ENCODE measurements at regions not wholly inside any gene's neighbourhood (a gene's known extent, or its start where the extent isn't known, plus 50 kb on each side); places are given as distances from the start of the nearest gene placed in this dataset.
A peak's percentile ranks its signal among the peaks of the same experiment; 100 is the strongest.
"Not testable (repeated sequence)": the region's sequence is repeated elsewhere in the genome, so short reads cannot be mapped to it uniquely, and the experiment has no call there.

DNA sequence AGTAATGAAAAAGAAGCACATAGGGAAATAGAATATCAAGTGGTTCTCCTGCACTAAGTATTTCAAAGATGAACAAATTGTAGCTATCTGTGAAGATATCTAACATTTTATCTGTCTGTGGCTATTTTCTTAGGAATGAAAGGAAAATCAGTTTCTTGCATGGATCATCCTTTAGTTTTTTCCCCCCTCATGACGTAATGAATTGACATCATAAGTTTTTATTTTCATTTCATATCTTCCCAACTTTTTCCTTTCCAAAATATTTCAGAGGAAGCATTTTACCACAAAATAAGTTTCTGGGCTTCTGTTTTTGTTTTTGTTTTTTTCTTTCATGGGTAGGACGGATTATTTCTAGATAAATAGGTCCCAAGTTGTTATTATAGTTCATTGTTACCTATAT is 996.6 kb downstream of the TMEM121 start:
- peaks cover 0 to 9% (median 6%) of the 10 kb centered on the region in 4 donors for H3K4me1 Mint-ChIP-seq
- POLR2A ChIA-PET: no interaction called here
- H3K27ac Mint-ChIP-seq: no peak overlapping the region
- H3K4me3 Mint-ChIP-seq: no peak overlapping the region
- no peak for ATAC-seq
- H3K36me3 Mint-ChIP-seq: no peaks in the 10 kb centered on the region
- peaks cover 1 to 19% (median 4%) of the 10 kb centered on the region in 5 donors for H3K27me3 Mint-ChIP-seq
- H3K9me3 Mint-ChIP-seq: no peaks in the 10 kb centered on the region
- DNase-seq: no peak

DNA sequence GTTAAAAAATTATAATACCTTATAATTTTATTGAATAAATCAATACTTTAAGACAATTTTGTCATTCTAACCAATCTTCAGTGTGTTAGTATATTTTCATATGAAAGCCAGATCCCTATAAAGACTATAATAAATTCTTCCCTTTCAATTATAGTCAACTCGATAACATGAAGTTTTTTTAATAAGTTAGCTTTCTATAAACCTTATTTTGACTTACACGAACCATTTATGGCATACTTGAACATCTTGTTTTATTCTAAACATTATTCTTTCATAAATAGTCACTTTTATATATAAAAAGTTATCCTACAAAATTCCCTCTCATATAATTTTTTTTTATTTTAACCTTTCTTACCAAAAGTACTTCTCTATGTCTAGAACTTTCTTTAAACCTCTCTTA is 1002.3 kb downstream of the TMEM121 start:
- Mint-ChIP-seq H3K27me3 (peaks cover 0 to 14% (median 4%) of the 10 kb centered on the region in 5 donors), H3K36me3 (no peaks in the 10 kb centered on the region), H3K4me1 (peaks cover 0 to 3% (median 0%) of the 10 kb centered on the region in 4 donors), H3K4me3 (no peak overlapping the region), H3K9me3 (no peaks in the 10 kb centered on the region), H3K27ac (no peak overlapping the region)
- POLR2A ChIA-PET: no interaction called here
- DNase-seq: no peak
- ATAC-seq: no peak

DNA sequence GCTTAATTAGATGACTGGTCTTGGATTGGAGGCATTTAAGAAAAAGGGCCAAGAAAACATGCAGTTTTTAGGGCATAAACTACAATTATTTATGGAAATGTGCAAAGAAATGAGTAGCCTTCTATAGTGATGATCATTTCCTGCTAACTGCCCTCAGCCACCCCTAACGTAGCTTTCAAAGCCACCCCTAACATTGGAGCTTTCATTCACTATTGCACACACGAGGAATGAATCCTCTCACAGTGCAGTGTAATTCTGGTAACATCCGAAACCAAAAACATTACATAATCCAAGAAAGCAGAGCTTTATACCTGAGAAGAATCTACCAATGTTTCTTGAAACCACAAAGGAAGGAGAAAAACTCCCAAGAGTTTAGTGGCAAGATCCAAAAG is 1003.6 kb downstream of the TMEM121 start:
- no peak for DNase-seq
- Mint-ChIP-seq H3K4me1 (peaks cover 0 to 3% (median 0%) of the 10 kb centered on the region in 4 donors), H3K27ac (no peak overlapping the region), H3K9me3 (no peaks in the 10 kb centered on the region), H3K36me3 (no peaks in the 10 kb centered on the region), H3K4me3 (no peak overlapping the region), H3K27me3 (peaks cover 0 to 21% (median 2%) of the 10 kb centered on the region in 5 donors)
- ATAC-seq: no peak
- POLR2A ChIA-PET: interaction anchor here (0.8 kb wide), 1 partner anchor 22 kb away, joined by 3 read pairs; no protein-coding TSS in a partner anchor

DNA sequence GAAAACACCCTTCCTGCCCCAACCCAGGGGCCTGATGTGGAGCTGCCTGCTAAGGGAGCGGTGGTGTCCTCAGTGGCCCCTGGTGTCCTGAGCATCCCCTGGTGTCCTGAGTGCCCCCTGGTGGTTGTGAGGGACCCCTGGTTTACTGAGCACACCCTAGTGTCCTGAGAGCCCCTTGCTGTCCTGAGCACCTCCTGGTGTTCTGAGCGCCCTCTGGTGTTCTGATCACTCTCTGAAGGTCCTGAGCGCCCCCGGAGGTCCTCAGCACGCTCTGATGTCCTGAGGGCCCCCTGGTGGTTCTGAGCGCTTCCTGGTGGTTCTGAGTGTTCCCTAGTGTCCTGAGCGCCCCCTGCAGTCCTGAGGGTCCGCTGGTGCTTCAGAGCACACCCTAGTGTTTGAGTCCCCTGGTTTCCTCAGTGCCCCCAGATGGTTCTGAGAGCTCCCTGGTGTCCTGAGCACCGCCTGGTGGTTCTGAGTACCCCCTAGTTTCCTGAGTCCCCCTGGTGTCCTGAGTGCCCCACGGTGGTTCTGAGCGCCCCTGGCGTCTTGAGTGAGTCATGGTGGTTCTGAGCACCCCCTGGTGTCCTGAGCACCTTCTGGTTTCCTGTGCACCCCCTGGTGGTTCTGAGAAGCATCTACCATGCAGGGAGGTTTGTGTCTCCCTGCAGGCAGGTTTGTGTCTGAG is 1004.2 kb downstream of the TMEM121 start:
- peak in 6 of 10 donors; percentile 11 to 65 (median 34) for DNase-seq

GRCh38 chr14:106537597-106537996 is 1011.2 kb downstream of the TMEM121 start:
- H3K36me3 Mint-ChIP-seq, POLR2A ChIA-PET, H3K9me3 Mint-ChIP-seq, H3K4me3 Mint-ChIP-seq: not testable (repeated sequence)
- Mint-ChIP-seq H3K4me1 (peaks cover 0 to 23% (median 4%) of the 10 kb centered on the region in 4 donors), H3K27me3 (peaks cover 5 to 60% (median 17%) of the 10 kb centered on the region in 5 donors), H3K27ac (peak overlapping the region in 2 of 10 donors; percentile 56 to 74)
- DNase-seq (peak in 7 of 10 donors; percentile 18 to 80 (median 48)), ATAC-seq (peak; percentile 75 to 86)

More for the DNA sequence above, 1004.2 kb downstream of the TMEM121 start:
- no peaks in the 10 kb centered on the region for H3K9me3 Mint-ChIP-seq
- no peaks in the 10 kb centered on the region for H3K36me3 Mint-ChIP-seq
- ATAC-seq: peak; percentile 81 to 84
- H3K27me3 Mint-ChIP-seq: peaks cover 0 to 24% (median 7%) of the 10 kb centered on the region in 5 donors
- peaks cover 0 to 3% (median 0%) of the 10 kb centered on the region in 4 donors for H3K4me1 Mint-ChIP-seq
- POLR2A ChIA-PET: no interaction called here
- no peak overlapping the region for H3K27ac Mint-ChIP-seq
- H3K4me3 Mint-ChIP-seq: no peak overlapping the region

DNA sequence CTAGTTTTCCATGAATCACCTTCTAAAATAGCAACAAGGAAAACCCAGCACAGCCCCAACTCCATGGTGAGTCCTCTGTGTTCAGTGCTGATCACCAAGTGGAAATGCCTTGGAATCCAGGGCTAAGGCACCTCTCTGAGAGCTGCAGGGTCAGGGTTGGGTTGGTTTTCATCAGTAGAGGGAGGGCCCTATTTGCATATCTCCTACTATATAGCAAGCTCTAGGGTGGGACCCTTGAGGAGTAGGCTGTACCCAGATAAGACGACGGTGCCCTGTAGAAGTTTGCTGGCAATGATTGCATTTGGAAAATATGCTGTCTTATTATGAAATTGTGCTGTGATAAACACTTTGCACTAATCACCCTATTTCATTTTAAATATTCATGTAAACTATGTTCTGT is 1011.8 kb downstream of the TMEM121 start:
- Mint-ChIP-seq H3K4me3 (no peak overlapping the region), H3K4me1 (peaks cover 0 to 23% (median 4%) of the 10 kb centered on the region in 4 donors), H3K27ac (no peak overlapping the region), H3K36me3 (no peaks in the 10 kb centered on the region), H3K27me3 (peaks cover 7 to 54% (median 17%) of the 10 kb centered on the region in 5 donors), H3K9me3 (peaks cover 0 to 10% (median 0%) of the 10 kb centered on the region in 9 donors)
- no peak for DNase-seq
- POLR2A ChIA-PET: no interaction called here
- ATAC-seq: no peak

GRCh38 chr14:106547735-106548434 is 1021.5 kb downstream of the TMEM121 start:
- H3K36me3 Mint-ChIP-seq: no peaks in the 10 kb centered on the region
- no peaks in the 10 kb centered on the region for H3K9me3 Mint-ChIP-seq
- H3K27me3 Mint-ChIP-seq: peaks cover 2 to 16% (median 4%) of the 10 kb centered on the region in 5 donors
- no peak overlapping the region for H3K4me3 Mint-ChIP-seq
- DNase-seq (no peak), ATAC-seq (no peak)
- no peak overlapping the region for H3K27ac Mint-ChIP-seq
- POLR2A ChIA-PET: no interaction called here
- H3K4me1 Mint-ChIP-seq: peaks cover 0 to 3% (median 0%) of the 10 kb centered on the region in 4 donors

GRCh38 chr14:106549064-106549463 is 1022.7 kb downstream of the TMEM121 start:
- ATAC-seq: no peak
- peaks cover 0 to 10% (median 4%) of the 10 kb centered on the region in 5 donors for H3K27me3 Mint-ChIP-seq
- no peak for DNase-seq
- no peaks in the 10 kb centered on the region for H3K36me3 Mint-ChIP-seq
- POLR2A ChIA-PET: no interaction called here
- no peak overlapping the region for H3K4me3 Mint-ChIP-seq
- peaks cover 0 to 3% (median 0%) of the 10 kb centered on the region in 4 donors for H3K4me1 Mint-ChIP-seq
- no peak overlapping the region for H3K27ac Mint-ChIP-seq
- no peaks in the 10 kb centered on the region for H3K9me3 Mint-ChIP-seq

DNA sequence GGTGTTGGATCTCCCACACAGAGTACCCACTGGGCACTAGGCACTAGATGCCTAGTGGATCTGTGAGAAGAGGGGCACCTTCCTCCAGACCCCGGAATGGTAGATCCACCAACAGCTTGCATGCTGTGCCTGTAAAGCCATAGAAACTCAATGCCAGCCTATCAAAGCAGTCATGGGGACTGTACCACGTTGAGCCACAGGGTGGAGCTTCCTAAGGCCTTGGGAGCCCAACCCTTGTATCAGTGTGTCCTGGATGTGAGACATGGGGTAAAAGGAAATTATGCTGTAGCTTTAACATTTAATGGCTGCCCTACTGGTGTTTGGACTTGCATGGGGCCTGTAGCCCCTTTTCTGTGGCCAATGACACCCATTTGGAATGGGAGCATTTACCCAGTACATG is 1024.9 kb downstream of the TMEM121 start:
- POLR2A ChIA-PET: no interaction called here
- no peaks in the 10 kb centered on the region for H3K36me3 Mint-ChIP-seq
- H3K9me3 Mint-ChIP-seq: no peaks in the 10 kb centered on the region
- peaks cover 0 to 3% (median 0%) of the 10 kb centered on the region in 4 donors for H3K4me1 Mint-ChIP-seq
- DNase-seq: no peak
- H3K27me3 Mint-ChIP-seq: peaks cover 0 to 4% (median 1%) of the 10 kb centered on the region in 5 donors
- no peak for ATAC-seq
- no peak overlapping the region for H3K27ac Mint-ChIP-seq
- H3K4me3 Mint-ChIP-seq: no peak overlapping the region

DNA sequence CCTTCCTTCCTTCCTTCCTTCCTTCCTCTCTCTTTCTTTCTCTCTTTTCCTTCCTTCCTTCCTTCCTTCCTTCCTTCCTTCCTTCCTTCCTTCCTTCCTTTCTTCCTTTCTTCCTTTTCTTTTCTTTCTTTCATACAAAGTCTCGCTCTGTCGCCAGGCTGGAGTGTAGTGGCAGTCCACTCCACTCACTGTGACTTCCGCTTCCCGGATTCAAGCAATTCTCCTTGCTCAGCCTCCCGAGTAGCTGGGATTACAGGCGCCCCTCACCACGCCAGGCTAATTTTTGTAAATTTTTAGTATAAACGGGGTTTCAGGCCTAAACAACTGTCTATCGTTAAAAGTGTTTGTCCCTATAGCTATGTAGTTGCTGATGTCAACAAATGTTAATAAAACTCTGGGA is 1029.8 kb downstream of the TMEM121 start:
- POLR2A ChIA-PET: not testable (repeated sequence)

DNA sequence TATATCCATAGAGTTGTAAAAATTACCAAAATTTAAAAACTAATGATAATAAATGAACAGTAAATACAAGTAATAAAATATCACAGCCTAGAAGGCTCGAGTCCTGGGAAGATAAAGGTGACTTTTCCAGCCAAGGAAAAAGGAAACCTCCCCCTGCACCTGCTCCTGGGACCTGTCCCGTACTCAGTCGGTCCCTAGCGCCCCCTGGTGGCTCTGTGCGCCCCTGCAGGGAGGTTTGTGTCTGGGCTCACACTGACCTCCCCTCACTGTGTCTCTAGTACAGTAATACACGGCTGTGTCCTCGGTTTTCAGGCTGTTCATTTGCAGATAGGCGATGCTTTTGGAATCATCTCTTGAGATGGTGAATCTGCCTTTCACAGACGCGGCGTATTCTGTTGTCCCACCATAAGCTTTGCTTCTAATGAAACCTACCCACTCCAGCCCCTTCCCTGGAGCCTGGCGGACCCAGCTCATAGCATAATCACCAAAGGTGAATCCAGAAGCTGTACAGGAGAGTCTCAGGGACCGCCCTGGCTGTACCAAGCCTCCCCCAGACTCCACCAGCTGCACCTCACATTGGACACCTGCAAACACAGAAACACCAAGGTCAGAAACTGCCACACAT is 1030.4 kb downstream of the TMEM121 start:
- no peak for ATAC-seq
- no peaks in the 10 kb centered on the region for H3K9me3 Mint-ChIP-seq
- no peaks in the 10 kb centered on the region for H3K36me3 Mint-ChIP-seq
- no peak overlapping the region for H3K4me3 Mint-ChIP-seq
- POLR2A ChIA-PET: no interaction called here
- peak; percentile 51 to 84 (median 70) for DNase-seq
- H3K4me1 Mint-ChIP-seq: peaks cover 0 to 6% (median 2%) of the 10 kb centered on the region in 4 donors
- no peak overlapping the region for H3K27ac Mint-ChIP-seq
- peaks cover 4 to 20% (median 11%) of the 10 kb centered on the region in 5 donors for H3K27me3 Mint-ChIP-seq

More for the DNA sequence above, 1029.8 kb downstream of the TMEM121 start:
- H3K4me3 Mint-ChIP-seq, H3K9me3 Mint-ChIP-seq, H3K27ac Mint-ChIP-seq, ATAC-seq, H3K4me1 Mint-ChIP-seq, H3K36me3 Mint-ChIP-seq, DNase-seq: not testable (repeated sequence)
- H3K27me3 Mint-ChIP-seq: peaks cover 4 to 20% (median 11%) of the 10 kb centered on the region in 5 donors

DNA sequence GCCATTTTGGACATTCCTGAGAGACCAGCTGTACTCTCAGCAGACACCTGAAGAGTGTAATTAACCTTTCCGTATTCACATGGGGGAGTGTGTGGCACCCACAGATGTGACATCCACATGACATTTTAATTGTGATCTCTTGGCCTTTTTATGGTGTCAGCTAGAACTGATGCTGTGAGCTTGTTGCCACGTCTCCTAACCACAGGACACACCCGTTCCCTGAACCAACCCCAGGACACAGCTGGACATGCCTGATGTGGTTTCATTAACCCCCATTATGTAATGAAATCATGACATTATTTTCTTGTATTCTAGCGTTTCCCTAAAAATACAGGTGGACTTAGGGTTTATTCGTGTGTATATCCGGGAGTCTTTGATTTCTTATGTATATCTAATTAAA is 1036.1 kb downstream of the TMEM121 start:
- POLR2A ChIA-PET: no interaction called here
- no peak overlapping the region for H3K4me3 Mint-ChIP-seq
- ATAC-seq (no peak), DNase-seq (no peak)
- H3K9me3 Mint-ChIP-seq: no peaks in the 10 kb centered on the region
- no peak overlapping the region for H3K27ac Mint-ChIP-seq
- H3K36me3 Mint-ChIP-seq: no peaks in the 10 kb centered on the region
- peaks cover 19 to 32% (median 28%) of the 10 kb centered on the region in 5 donors for H3K27me3 Mint-ChIP-seq
- peaks cover 0 to 2% (median 0%) of the 10 kb centered on the region in 4 donors for H3K4me1 Mint-ChIP-seq
